Cardiac fibroblast (primary cell): ENCODE measurements at regions not wholly inside any gene's neighbourhood (a gene's known extent, or its start where the extent isn't known, plus 50 kb on each side); places are given as distances from the start of the nearest gene placed in this dataset.

Experiments
- DNase-seq, 2 donors: peaks; one replicate each; pipeline versions ENCODE4 v3.0.0 to v3.0.0-alpha.2; 2010; ENCODE audit warnings: low read depth in 2 of 2
- H3K4me3 ChIP-seq, 2 donors: replicated peaks in 1 of 2; 1 replicate in 1 of 2; 2 replicates in 1 of 2; pipeline ENCODE4 v1.5.1; 2011; ENCODE audit warnings: low read depth in 2 of 2, low read length in 2 of 2, mild to moderate bottlenecking in 2 of 2, moderate library complexity in 1 of 2
- CTCF ChIP-seq: IDR thresholded peaks from one replicate; pipeline ENCODE4 v1.5.1; 2011; ENCODE audit warnings: low read depth, mild to moderate bottlenecking, low read length, inconsistent platforms

- no peak for DNase-seq
- no peak for TF ChIP-seq CTCF
- no peak overlapping the region for H3K4me3 ChIP-seq
Measured at GRCh38 chr15:31478702-31479221, 152.1 kb downstream of the KLF13 start.

GRCh38 chr15:31480356-31481025, 153.9 kb downstream of the KLF13 start:
- TF ChIP-seq CTCF: no peak
- no peak for DNase-seq

GRCh38 chr15:31481142-31481541, 154.5 kb downstream of the KLF13 start:
- no peak for TF ChIP-seq CTCF
- no peak overlapping the region for H3K4me3 ChIP-seq
- DNase-seq: no peak

More at GRCh38 chr15:31480356-31481025, 153.9 kb downstream of the KLF13 start:
- no peak overlapping the region for H3K4me3 ChIP-seq

DNA sequence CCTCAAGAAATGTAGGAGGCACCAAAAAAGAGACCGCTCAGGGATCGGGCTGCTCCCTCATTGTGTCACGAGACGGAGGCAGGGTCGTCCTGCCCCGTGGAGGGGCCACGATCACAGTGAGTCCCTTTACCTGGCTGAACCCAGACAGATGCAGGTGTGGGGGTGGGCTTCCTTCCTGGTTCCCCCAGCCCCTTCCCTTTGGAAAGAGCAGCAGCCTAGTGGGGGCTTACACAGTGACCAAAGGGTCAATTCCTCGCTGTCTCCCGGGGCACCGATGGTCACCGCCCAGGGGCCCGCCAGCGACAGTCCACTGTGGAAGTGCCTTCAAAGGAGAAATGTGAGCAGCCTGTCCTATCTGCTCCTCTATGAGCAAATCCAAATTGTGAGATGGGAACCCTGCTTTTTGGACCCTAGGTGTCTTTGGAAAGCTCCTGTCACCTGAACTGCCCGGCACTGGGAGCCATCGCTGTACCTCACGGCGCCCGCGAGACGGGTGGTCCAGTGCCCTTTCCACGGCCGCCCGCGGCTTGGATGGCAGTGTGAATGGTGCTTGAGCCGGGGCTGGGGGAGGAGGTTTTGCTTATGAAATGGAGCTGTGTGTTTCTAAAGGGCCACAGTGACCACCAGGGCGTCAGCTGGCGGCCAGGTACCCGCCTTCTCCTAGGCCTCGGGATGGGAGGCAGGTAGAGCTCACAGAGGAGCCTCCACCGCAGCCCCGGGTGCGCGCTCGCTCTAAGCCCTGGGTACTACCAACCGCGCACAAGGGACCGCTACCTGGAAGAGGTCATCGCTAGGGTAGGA, 155.7 kb downstream of the KLF13 start:
- DNase-seq: no peak
- TF ChIP-seq CTCF: no peak
- H3K4me3 ChIP-seq: no peak overlapping the region

DNA sequence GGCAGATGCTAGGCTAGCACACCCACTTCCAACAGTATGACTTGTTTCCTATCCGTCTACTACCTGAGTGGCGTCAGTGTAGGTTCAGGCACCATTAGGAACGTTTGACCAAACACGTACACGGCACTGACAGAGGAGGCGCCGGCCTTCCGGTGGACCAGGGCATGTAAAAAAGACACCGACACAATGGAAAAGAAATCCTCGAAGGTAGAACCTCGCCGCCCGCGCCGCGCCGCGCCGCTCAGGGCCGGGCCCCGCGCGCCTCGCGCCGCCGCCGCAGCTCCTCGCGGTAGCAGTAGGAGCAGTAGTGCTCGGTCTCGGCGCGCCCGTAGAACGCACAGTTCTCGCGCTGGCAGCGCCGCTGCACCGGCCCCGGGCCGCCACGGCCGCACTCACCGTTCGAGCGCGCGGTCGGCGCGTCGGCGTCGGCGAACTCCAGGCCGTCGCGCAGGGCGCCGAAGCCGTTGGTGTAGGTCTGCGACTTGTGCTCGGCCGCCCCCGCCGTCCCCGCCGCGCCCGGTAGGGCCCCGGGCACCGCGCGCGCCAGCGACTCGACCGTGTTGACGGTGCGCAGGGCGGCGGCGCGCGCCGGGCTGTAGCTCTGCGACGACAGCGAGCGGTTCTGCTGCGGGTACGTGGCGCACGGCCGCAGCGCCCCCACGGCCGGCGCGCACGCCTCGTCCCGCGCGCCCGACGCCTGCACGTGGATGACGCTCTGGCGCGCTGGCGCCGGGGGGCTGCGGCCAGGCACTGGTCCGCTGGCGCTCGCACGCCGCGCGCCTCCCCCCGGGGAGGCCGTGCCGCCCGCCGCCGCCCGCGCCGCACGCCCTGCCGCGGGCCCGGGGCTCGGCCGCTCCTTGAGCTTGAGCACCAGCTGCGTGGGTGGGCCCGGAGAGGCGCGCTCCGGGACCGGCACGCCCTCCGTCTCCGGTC, 156.7 kb downstream of the KLF13 start:
- TF ChIP-seq CTCF: no peak
- DNase-seq: peak in 1 of 2 donors; percentile 12
- H3K4me3 ChIP-seq: no peak overlapping the region
